ENCODE measurements at regions not wholly inside any gene's neighbourhood (a gene's known extent, or its start where the extent isn't known, plus 50 kb on each side); places are given as distances from the start of the nearest gene placed in this dataset.
"Not testable (repeated sequence)": the region's sequence is repeated elsewhere in the genome, so short reads cannot be mapped to it uniquely, and the experiment has no call there.

GRCh38 chr5:104626122-104626521 lies 1063.5 kb upstream of the NUDT12 start:
- DNase-seq (ENCODE audit: low read depth in 2 of 2), result no peak

- no peak for DNase-seq (ENCODE audit: low read depth in 2 of 2)
Observed at GRCh38 chr5:104612005-104612404, 1049.4 kb upstream of the NUDT12 start.

GRCh38 chr5:104611135-104611767 lies 1048.7 kb upstream of the NUDT12 start:
- no peak for DNase-seq (ENCODE audit: low read depth in 2 of 2)

GRCh38 chr5:104606258-104606829 lies 1043.8 kb upstream of the NUDT12 start:
- no peak for DNase-seq (ENCODE audit: low read depth in 2 of 2)

GRCh38 chr5:104599726-104600125 lies 1037.1 kb upstream of the NUDT12 start:
- DNase-seq (ENCODE audit: low read depth in 2 of 2), result no peak

- no peak for DNase-seq (ENCODE audit: low read depth in 2 of 2)
Observed at GRCh38 chr5:104598285-104598684, 1035.7 kb upstream of the NUDT12 start.

GRCh38 chr5:104594850-104595249 lies 1032.3 kb upstream of the NUDT12 start:
- DNase-seq (ENCODE audit: low read depth in 2 of 2), result no peak

- no peak for DNase-seq (ENCODE audit: low read depth in 2 of 2)
Observed at GRCh38 chr5:104576677-104577076, 1014.1 kb upstream of the NUDT12 start.

GRCh38 chr5:104573949-104574709 lies 1011.5 kb upstream of the NUDT12 start:
- no peak for DNase-seq (ENCODE audit: low read depth in 2 of 2)

GRCh38 chr5:104569621-104570020 lies 1007.0 kb upstream of the NUDT12 start:
- DNase-seq (ENCODE audit: low read depth in 2 of 2), result no peak

- DNase-seq (ENCODE audit: low read depth in 2 of 2), result no peak
Observed at GRCh38 chr5:104564530-104564929, 1001.9 kb upstream of the NUDT12 start.

GRCh38 chr5:104556957-104557356 lies 994.4 kb upstream of the NUDT12 start:
- no peak for DNase-seq (ENCODE audit: low read depth in 2 of 2)

- no peak for DNase-seq (ENCODE audit: low read depth in 2 of 2)
Observed at GRCh38 chr5:104551628-104552027, 989.0 kb upstream of the NUDT12 start.

GRCh38 chr5:104546871-104547270 lies 984.3 kb upstream of the NUDT12 start:
- not testable (repeated sequence) for DNase-seq (ENCODE audit: low read depth in 2 of 2)

GRCh38 chr5:104541141-104541785 lies 978.7 kb upstream of the NUDT12 start:
- no peak for DNase-seq (ENCODE audit: low read depth in 2 of 2)

GRCh38 chr5:104540448-104540847 lies 977.9 kb upstream of the NUDT12 start:
- peak; percentile 24 to 31 for DNase-seq (ENCODE audit: low read depth in 2 of 2)

- DNase-seq (ENCODE audit: low read depth in 2 of 2), result no peak
Observed at GRCh38 chr5:104539618-104540350, 977.2 kb upstream of the NUDT12 start.

- DNase-seq (ENCODE audit: low read depth in 2 of 2), result no peak
Observed at GRCh38 chr5:104538734-104539133, 976.1 kb upstream of the NUDT12 start.

GRCh38 chr5:104533498-104533897 lies 970.9 kb upstream of the NUDT12 start:
- DNase-seq (ENCODE audit: low read depth in 2 of 2), result no peak

GRCh38 chr5:104526866-104527265 lies 964.3 kb upstream of the NUDT12 start:
- no peak for DNase-seq (ENCODE audit: low read depth in 2 of 2)

- DNase-seq (ENCODE audit: low read depth in 2 of 2), result no peak
Observed at GRCh38 chr5:104513640-104514072, 951.1 kb upstream of the NUDT12 start.

- DNase-seq (ENCODE audit: low read depth in 2 of 2), result no peak
Observed at GRCh38 chr5:104513121-104513602, 950.6 kb upstream of the NUDT12 start.

Measured in fibroblast of skin of left biceps (primary cell).